CD4-positive, alpha-beta T cell (primary cell): ENCODE measurements at regions not wholly inside any gene's neighbourhood (a gene's known extent, or its start where the extent isn't known, plus 50 kb on each side); places are given as distances from the start of the nearest gene placed in this dataset.

Experiments
- ATAC-seq: fragments of 200-7000 bp; cut with Tn5 transposase; one replicate; pipeline ENCODE4 v1.10.0; 2022; ENCODE audit warnings: mild to moderate bottlenecking; ENCODE audit not compliant: poor library complexity
- CTCF ChIA-PET: fragments of 350-600 bp; sonication (Branson Sonifier 250); formaldehyde crosslinking; loops from one replicate; lab custom pipeline; 2021; ENCODE audit warnings: antibody characterized with exemption, inconsistent platforms; lab: Charles Lee
- POLR2A ChIA-PET: fragments of 350-600 bp; sonication (Branson Sonifier 250); formaldehyde crosslinking; loops from one replicate; lab custom pipeline; 2021; ENCODE audit warnings: antibody characterized with exemption, inconsistent platforms; lab: Charles Lee
- DNase-seq, 14 experiments: peaks; one replicate each; pipeline ENCODE4 v3.0.0-alpha.2; 2013 to 2020; ENCODE audit warnings: mixed read lengths in 2 of 14
- H3K27ac ChIP-seq, 2 donors: one replicate each; pipeline versions ENCODE4 v1.5.1 to v1.7.0; 2013; ENCODE audit warnings: low read length in 2 of 2, low read depth in 1 of 2, mild to moderate bottlenecking in 1 of 2
- H3K27me3 ChIP-seq, 2 experiments: 1 replicate in 1 of 2; 2 replicates in 1 of 2; pipeline versions ENCODE4 v1.6.1 to v1.7.0; 2013; ENCODE audit warnings: low read length in 2 of 2, control low read depth in 1 of 2, mild to moderate bottlenecking in 1 of 2, moderate library complexity in 1 of 2; ENCODE audit not compliant: insufficient read depth in 2 of 2, control insufficient read depth in 1 of 2
- H3K36me3 ChIP-seq: one replicate; pipeline ENCODE4 v1.6.1; 2013; ENCODE audit warnings: low read length, control low read depth; ENCODE audit not compliant: insufficient read depth
- H3K4me1 ChIP-seq: one replicate; pipeline ENCODE4 v1.6.1; 2013; ENCODE audit warnings: low read length, control low read depth; ENCODE audit not compliant: insufficient read depth
- H3K4me3 ChIP-seq: one replicate; pipeline ENCODE4 v1.5.1; 2013; ENCODE audit warnings: mild to moderate bottlenecking, low read length, moderate library complexity
- H3K9me3 ChIP-seq, 2 experiments: 1 replicate in 1 of 2; 2 replicates in 1 of 2; pipeline versions ENCODE4 v1.6.1 to v1.7.0; 2013; ENCODE audit warnings: low read length in 2 of 2, mild to moderate bottlenecking in 2 of 2, control low read depth in 1 of 2, moderate library complexity in 1 of 2; ENCODE audit not compliant: control insufficient read depth in 1 of 2, insufficient read depth in 1 of 2
- H3K27ac Mint-ChIP-seq: one replicate; pipeline ENCODE4 v1.8.0; 2020; ENCODE audit warnings: mixed read lengths
- H3K27me3 Mint-ChIP-seq: one replicate; pipeline ENCODE4 v1.8.0; 2021; ENCODE audit warnings: mixed read lengths
- H3K36me3 Mint-ChIP-seq: one replicate; pipeline ENCODE4 v1.8.0; 2021; ENCODE audit warnings: low read depth, mixed read lengths
- H3K4me1 Mint-ChIP-seq: one replicate; pipeline ENCODE4 v1.8.0; 2021; ENCODE audit warnings: low read depth, mixed read lengths
- H3K4me3 Mint-ChIP-seq: one replicate; pipeline ENCODE4 v1.8.0; 2020; ENCODE audit warnings: mild to moderate bottlenecking, mixed read lengths
- H3K9me3 Mint-ChIP-seq: one replicate; pipeline ENCODE4 v1.8.0; 2020; ENCODE audit warnings: mixed read lengths
- CTCF ChIP-seq: fragments of 200-600 bp; IDR thresholded peaks from one replicate; pipeline ENCODE4 v1.8.0; 2022; ENCODE audit warnings: antibody characterized with exemption, mild to moderate bottlenecking
- intact Hi-C, 2 experiments: fragments of 100-400 bp; cut with DNase I in 1 of 2; cut with micrococcal nuclease in 1 of 2; formaldehyde crosslinking; loops; one replicate each; pipeline versions ENCODE4 v1.15.1 to v1.9.0; 2023 to 2025; cut with DNase I, micrococcal nuclease

- H3K36me3 ChIP-seq, result no peaks in the 10 kb centered on the region
- H3K4me1 ChIP-seq, result peaks cover 2% of the 10 kb centered on the region
- DNase-seq (no peak), ATAC-seq (no peak)
- CTCF ChIA-PET, result no interaction called here
- peaks cover 0 to 13% of the 10 kb centered on the region in 2 experiments for H3K9me3 ChIP-seq
- peaks cover 19% of the 10 kb centered on the region for H3K4me1 Mint-ChIP-seq
- POLR2A ChIA-PET, result no interaction called here
- no peak overlapping the region for H3K27ac Mint-ChIP-seq
- H3K27me3 Mint-ChIP-seq, result no peaks in the 10 kb centered on the region
- H3K36me3 Mint-ChIP-seq, result no peaks in the 10 kb centered on the region
- no peak for TF ChIP-seq CTCF
- H3K4me3 ChIP-seq, result no peak overlapping the region
- intact Hi-C loops, result no loop called here
- H3K4me3 Mint-ChIP-seq, result no peak overlapping the region
- peaks cover 3% of the 10 kb centered on the region for H3K9me3 Mint-ChIP-seq
- H3K27ac ChIP-seq, result no peak overlapping the region
- no peaks in the 10 kb centered on the region for H3K27me3 ChIP-seq
Observed at GRCh38 chr18:76757925-76758324, 64.4 kb upstream of the ZNF236 start.

GRCh38 chr18:76757335-76757734 is 65.0 kb upstream of the ZNF236 start:
- DNase-seq, result no peak
- Histone ChIP-seq H3K27ac (no peak overlapping the region), H3K4me1 (no peaks in the 10 kb centered on the region), H3K4me3 (no peak overlapping the region), H3K36me3 (no peaks in the 10 kb centered on the region), H3K27me3 (no peaks in the 10 kb centered on the region), H3K9me3 (peaks cover 0 to 16% of the 10 kb centered on the region in 2 experiments)
- TF ChIP-seq CTCF, result no peak
- Mint-ChIP-seq H3K27ac (no peak overlapping the region), H3K4me3 (no peak overlapping the region), H3K9me3 (peaks cover 3% of the 10 kb centered on the region), H3K4me1 (peaks cover 14% of the 10 kb centered on the region), H3K27me3 (no peaks in the 10 kb centered on the region), H3K36me3 (no peaks in the 10 kb centered on the region)
- intact Hi-C loops, result no loop called here
- POLR2A ChIA-PET, result no interaction called here
- ATAC-seq, result no peak
- CTCF ChIA-PET, result no interaction called here

- no peak overlapping the region for H3K27ac Mint-ChIP-seq
- CTCF ChIA-PET, result no interaction called here
Observed at GRCh38 chr18:76756531-76757253, 65.7 kb upstream of the ZNF236 start.

More at GRCh38 chr18:76756531-76757253, 65.7 kb upstream of the ZNF236 start:
- no peaks in the 10 kb centered on the region for H3K36me3 Mint-ChIP-seq
- Histone ChIP-seq H3K9me3 (peaks cover 0 to 23% of the 10 kb centered on the region in 2 experiments), H3K27me3 (no peaks in the 10 kb centered on the region), H3K4me3 (no peak overlapping the region), H3K27ac (no peak overlapping the region), H3K4me1 (no peaks in the 10 kb centered on the region), H3K36me3 (no peaks in the 10 kb centered on the region)
- no peak overlapping the region for H3K4me3 Mint-ChIP-seq
- peaks cover 7% of the 10 kb centered on the region for H3K4me1 Mint-ChIP-seq
- TF ChIP-seq CTCF, result no peak
- H3K27me3 Mint-ChIP-seq, result no peaks in the 10 kb centered on the region
- DNase-seq (no peak), ATAC-seq (no peak)
- POLR2A ChIA-PET, result no interaction called here
- peaks cover 5% of the 10 kb centered on the region for H3K9me3 Mint-ChIP-seq
- intact Hi-C loops, result no loop called here
